ENCODE measurements at regions not wholly inside any gene's neighbourhood (a gene's known extent, or its start where the extent isn't known, plus 50 kb on each side); places are given as distances from the start of the nearest gene placed in this dataset.

DNA sequence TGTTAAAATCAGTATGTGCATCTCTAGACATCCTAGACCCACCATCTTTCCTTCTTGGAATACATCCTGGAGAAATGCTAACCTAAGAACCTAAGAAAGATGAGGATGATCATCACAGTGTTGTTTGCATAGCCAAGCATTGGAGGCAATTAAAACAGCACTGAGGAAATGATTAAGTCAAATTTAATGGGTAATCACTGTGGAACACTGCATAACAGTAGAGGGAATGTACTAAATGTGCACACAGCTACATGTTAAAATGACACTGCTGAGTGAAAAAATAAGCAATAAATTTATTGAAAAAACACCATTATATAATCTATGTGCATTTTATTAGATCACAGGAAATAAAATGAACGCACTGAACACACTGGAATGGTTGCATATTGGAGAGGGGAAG is 987.1 kb upstream of the SEL1L start:
- ATAC-seq: no peak
- Mint-ChIP-seq H3K9me3 (ENCODE audit: low read depth) (peaks cover 9% of the 10 kb centered on the region), H3K27me3 (no peaks in the 10 kb centered on the region), H3K4me3 (no peak overlapping the region), H3K27ac (no peak overlapping the region), H3K4me1 (no peaks in the 10 kb centered on the region), H3K36me3 (ENCODE audit: low read depth) (no peaks in the 10 kb centered on the region)
- ChIA-PET CTCF (no interaction called here), POLR2A (no interaction called here)
- intact Hi-C loops (cut with DNase I, micrococcal nuclease): no loop called here
- DNase-seq: no peak

DNA sequence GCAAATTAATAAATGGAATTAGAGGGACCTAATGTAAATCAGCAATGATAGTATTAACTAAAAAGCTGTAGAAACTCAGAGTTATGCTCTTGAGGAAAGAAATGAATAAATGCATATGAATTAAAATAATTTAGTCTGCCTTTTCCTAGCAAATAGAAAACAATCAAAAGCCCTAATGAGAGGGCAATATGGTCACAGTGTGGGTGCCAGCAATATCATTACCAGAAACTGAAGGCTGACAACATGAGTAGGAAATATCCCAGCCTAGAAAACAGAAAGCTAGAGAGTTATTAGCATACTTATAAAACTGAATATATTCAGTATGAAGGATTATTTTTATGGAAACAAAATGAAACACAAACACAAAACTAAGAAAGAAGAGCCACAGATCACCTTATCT is 987.5 kb upstream of the SEL1L start:
- ChIA-PET POLR2A (no interaction called here), CTCF (no interaction called here)
- no peak overlapping the region for H3K27ac Mint-ChIP-seq
- no peaks in the 10 kb centered on the region for H3K27me3 Mint-ChIP-seq
- H3K36me3 Mint-ChIP-seq (ENCODE audit: low read depth): no peaks in the 10 kb centered on the region
- no peak for DNase-seq
- no peak overlapping the region for H3K4me3 Mint-ChIP-seq
- ATAC-seq: no peak
- intact Hi-C loops (cut with DNase I, micrococcal nuclease): no loop called here
- H3K4me1 Mint-ChIP-seq: no peaks in the 10 kb centered on the region
- peaks cover 9% of the 10 kb centered on the region for H3K9me3 Mint-ChIP-seq (ENCODE audit: low read depth)

DNA sequence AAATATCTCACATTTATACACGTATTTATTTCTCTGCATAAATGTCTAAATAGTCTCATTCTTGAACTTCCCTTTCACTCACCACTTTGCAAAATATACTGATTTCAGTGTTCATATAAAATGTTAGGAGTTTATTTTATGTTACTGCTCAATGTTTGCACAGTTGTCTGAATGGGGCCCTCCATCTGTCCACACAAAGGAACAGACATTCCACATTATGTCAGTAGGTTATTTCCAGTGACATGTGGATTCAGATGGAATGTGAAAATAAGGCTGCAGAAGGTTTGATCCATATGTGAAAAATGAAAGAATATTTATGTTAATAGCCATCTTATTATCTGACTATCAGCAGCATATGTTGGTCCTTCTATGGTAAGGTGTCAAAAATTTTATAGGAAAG is 994.4 kb upstream of the SEL1L start:
- Mint-ChIP-seq H3K36me3 (ENCODE audit: low read depth) (no peaks in the 10 kb centered on the region), H3K4me1 (no peaks in the 10 kb centered on the region), H3K27ac (no peak overlapping the region), H3K4me3 (no peak overlapping the region), H3K9me3 (ENCODE audit: low read depth) (peaks cover 13% of the 10 kb centered on the region), H3K27me3 (no peaks in the 10 kb centered on the region)
- intact Hi-C loops (cut with DNase I, micrococcal nuclease): no loop called here
- ChIA-PET POLR2A (no interaction called here), CTCF (no interaction called here)
- no peak for DNase-seq
- ATAC-seq: no peak

DNA sequence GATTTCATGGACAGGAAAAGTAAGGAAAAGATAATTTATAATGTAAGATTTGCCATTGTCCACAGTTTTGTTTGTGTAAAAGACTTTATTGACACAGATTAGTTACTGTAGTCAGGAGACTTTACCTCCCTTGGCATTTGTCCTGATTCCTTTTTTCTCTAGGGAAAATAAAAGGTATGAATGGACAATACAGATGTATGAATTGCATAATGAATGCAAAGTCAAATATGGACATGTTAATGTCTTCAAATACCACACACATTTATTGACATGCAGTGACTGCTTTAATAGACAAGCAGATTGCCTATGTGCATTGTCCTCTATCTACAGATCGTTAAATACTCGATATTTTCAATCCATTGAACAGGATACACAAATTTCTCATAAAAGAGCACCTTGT is 999.7 kb upstream of the SEL1L start:
- intact Hi-C loops (cut with DNase I, micrococcal nuclease): no loop called here
- H3K36me3 Mint-ChIP-seq (ENCODE audit: low read depth): no peaks in the 10 kb centered on the region
- H3K4me3 Mint-ChIP-seq: no peak overlapping the region
- DNase-seq: no peak
- POLR2A ChIA-PET: no interaction called here
- H3K4me1 Mint-ChIP-seq: no peaks in the 10 kb centered on the region
- peaks cover 5% of the 10 kb centered on the region for H3K9me3 Mint-ChIP-seq (ENCODE audit: low read depth)
- H3K27ac Mint-ChIP-seq: no peak overlapping the region
- no peaks in the 10 kb centered on the region for H3K27me3 Mint-ChIP-seq
- ATAC-seq: no peak
- CTCF ChIA-PET: no interaction called here

DNA sequence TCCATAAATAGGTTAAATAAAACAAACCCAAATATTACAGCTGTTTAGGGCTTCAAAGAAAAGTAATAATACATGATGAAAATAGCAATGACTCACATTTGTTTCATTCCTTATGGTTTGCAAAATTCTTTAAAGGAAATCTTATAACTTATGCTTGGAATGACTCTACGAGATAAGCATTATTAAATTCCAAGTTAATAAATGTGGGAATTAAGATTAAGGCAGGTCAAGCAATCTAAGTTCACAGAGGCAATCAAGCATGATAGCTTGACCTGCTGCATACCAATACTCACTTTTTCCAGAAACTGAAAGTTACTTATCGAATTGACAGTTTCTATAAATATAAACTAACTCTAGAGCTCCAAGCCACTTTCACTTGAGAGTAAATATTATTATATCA is 1002.9 kb upstream of the SEL1L start:
- ChIA-PET CTCF (no interaction called here), POLR2A (no interaction called here)
- no peaks in the 10 kb centered on the region for H3K27me3 Mint-ChIP-seq
- ATAC-seq: no peak
- H3K9me3 Mint-ChIP-seq (ENCODE audit: low read depth): peaks cover 2% of the 10 kb centered on the region
- H3K4me1 Mint-ChIP-seq: no peaks in the 10 kb centered on the region
- H3K4me3 Mint-ChIP-seq: no peak overlapping the region
- no peaks in the 10 kb centered on the region for H3K36me3 Mint-ChIP-seq (ENCODE audit: low read depth)
- H3K27ac Mint-ChIP-seq: no peak overlapping the region
- intact Hi-C loops (cut with DNase I, micrococcal nuclease): no loop called here
- DNase-seq: no peak

DNA sequence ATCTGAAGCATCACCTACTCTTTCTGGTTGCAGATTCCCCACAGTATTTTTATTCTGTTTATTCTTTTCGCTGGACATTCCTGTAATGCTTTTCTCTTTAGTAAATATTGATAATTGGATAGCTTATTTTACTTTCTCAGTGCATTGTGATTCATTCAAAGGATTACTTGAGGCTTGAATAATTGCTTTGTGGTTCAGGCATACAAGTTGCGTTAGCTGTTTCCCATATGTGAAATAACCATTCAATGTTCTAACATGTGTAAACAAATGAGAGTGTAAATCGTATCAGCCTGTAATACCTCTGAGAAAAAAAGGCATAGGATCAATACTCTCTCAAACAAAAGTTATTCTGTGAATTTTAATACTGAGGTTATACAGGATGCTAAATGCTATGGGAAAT is 1004.2 kb upstream of the SEL1L start:
- no peak for ATAC-seq
- ChIA-PET POLR2A (no interaction called here), CTCF (no interaction called here)
- DNase-seq: no peak
- Mint-ChIP-seq H3K36me3 (ENCODE audit: low read depth) (no peaks in the 10 kb centered on the region), H3K9me3 (ENCODE audit: low read depth) (peaks cover 2% of the 10 kb centered on the region), H3K27ac (no peak overlapping the region), H3K4me1 (no peaks in the 10 kb centered on the region), H3K27me3 (no peaks in the 10 kb centered on the region), H3K4me3 (no peak overlapping the region)
- intact Hi-C loops (cut with DNase I, micrococcal nuclease): no loop called here

DNA sequence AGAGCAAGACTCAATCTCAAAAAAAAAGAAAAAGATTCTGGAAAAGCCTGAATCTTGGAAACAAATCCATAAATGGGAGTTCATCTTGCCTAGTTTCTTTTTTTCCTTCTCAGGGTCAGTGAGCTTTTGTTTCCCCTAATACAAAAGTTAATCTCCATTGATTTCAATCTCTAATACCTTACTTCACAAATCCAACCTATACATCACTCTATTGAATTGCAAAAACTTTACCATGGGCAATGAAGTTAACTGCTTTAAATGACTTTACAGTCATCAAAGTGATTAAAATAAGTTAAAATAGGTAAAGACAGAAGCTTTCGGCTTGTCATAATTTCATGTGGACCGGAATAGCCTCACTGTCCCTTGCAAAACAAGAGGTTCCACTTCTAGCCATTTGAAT is 1012.7 kb upstream of the SEL1L start:
- Mint-ChIP-seq H3K4me1 (no peaks in the 10 kb centered on the region), H3K36me3 (ENCODE audit: low read depth) (no peaks in the 10 kb centered on the region), H3K9me3 (ENCODE audit: low read depth) (peaks cover 5% of the 10 kb centered on the region), H3K27me3 (no peaks in the 10 kb centered on the region), H3K4me3 (no peak overlapping the region), H3K27ac (no peak overlapping the region)
- ATAC-seq (no peak), DNase-seq (no peak)
- CTCF ChIA-PET: interaction anchor here (0.6 kb wide), 1 partner anchor 48 kb away, joined by 3 read pairs; no protein-coding TSS in a partner anchor
- intact Hi-C loops (cut with DNase I, micrococcal nuclease): no loop called here
- POLR2A ChIA-PET: no interaction called here

DNA sequence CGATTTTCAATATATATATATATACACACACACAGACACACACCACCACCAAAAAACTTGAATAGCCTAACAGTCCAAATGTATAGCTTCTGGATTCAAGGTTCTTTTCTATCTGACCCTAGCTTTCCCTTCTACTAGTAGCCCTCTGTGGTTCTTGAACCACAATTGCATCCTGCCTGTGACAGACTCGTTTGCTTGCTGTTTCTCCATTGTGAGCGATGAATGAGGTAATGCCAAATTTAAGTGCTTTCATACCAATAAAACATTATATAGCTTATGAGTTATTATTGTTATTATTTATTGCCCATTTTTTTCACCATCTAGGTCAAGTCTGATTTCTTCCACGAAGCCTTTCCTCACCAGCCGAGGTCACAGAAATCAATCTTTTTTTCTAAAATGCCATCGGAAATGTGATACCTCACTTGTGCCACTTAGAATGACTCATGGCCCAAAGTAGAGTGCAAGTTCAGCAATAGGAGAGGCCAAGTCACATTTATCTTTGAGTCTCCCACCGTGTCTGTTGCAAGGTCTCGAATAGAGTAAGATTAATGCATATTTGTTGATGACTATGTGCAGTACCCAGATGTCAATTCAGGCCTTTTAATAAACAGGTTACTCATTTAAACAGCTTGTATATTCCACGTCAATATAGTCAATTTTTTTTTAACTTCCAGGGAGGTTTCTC is 1015.8 kb upstream of the SEL1L start:
- intact Hi-C loops (cut with DNase I, micrococcal nuclease): no loop called here
- H3K27me3 Mint-ChIP-seq: no peaks in the 10 kb centered on the region
- peaks cover 8% of the 10 kb centered on the region for H3K9me3 Mint-ChIP-seq (ENCODE audit: low read depth)
- no peak overlapping the region for H3K27ac Mint-ChIP-seq
- CTCF ChIA-PET: no interaction called here
- H3K4me3 Mint-ChIP-seq: no peak overlapping the region
- DNase-seq: no peak
- no peak for ATAC-seq
- no peaks in the 10 kb centered on the region for H3K4me1 Mint-ChIP-seq
- H3K36me3 Mint-ChIP-seq (ENCODE audit: low read depth): no peaks in the 10 kb centered on the region
- POLR2A ChIA-PET: no interaction called here

DNA sequence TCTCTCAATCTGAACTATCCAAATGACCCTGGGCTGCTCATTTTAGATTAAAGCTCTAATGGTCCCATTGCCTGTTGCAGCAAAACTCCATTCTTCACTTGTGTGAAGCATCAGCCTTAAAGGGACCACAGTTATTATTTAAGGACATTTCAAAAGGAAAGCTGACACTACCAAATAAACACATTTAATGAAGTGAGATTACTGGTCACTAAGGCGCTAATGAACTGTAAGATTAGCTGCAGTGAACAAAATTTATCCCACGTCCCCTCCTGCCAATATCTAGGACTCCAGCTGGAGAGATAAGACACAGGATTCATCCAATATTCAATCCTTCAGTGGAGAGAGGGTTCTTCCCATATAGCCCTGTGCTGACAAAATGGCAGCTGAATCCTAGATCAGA is 1029.2 kb upstream of the SEL1L start:
- intact Hi-C loops (cut with DNase I, micrococcal nuclease): no loop called here
- DNase-seq (no peak), ATAC-seq (no peak)
- ChIA-PET POLR2A (no interaction called here), CTCF (no interaction called here)
- Mint-ChIP-seq H3K27ac (no peak overlapping the region), H3K4me1 (no peaks in the 10 kb centered on the region), H3K27me3 (no peaks in the 10 kb centered on the region), H3K36me3 (ENCODE audit: low read depth) (no peaks in the 10 kb centered on the region), H3K4me3 (no peak overlapping the region), H3K9me3 (ENCODE audit: low read depth) (peaks cover 15% of the 10 kb centered on the region)

DNA sequence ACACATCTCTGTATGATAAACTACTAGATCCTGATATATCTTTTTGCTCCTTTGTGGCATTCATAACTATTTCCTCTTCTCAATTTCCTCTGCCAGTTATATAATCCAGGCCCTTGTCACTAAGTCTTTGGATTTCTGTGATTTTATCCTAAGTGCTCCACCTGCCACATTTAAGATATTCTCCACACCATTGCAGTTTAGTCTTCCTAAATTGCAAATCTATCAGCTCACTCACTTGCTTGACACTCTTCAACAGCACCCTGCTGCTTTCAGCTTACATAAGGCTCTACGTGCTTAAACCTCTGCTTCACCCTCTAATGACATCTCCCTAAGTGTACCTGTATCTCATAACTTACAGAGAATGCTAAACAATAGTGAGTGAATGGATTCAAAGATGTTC is 1032.2 kb upstream of the SEL1L start:
- ATAC-seq (no peak), DNase-seq (no peak)
- intact Hi-C loops (cut with DNase I, micrococcal nuclease): no loop called here
- ChIA-PET CTCF (no interaction called here), POLR2A (no interaction called here)
- no peaks in the 10 kb centered on the region for H3K36me3 Mint-ChIP-seq (ENCODE audit: low read depth)
- no peak overlapping the region for H3K4me3 Mint-ChIP-seq
- H3K27me3 Mint-ChIP-seq: no peaks in the 10 kb centered on the region
- H3K9me3 Mint-ChIP-seq (ENCODE audit: low read depth): peaks cover 17% of the 10 kb centered on the region
- no peaks in the 10 kb centered on the region for H3K4me1 Mint-ChIP-seq
- no peak overlapping the region for H3K27ac Mint-ChIP-seq

DNA sequence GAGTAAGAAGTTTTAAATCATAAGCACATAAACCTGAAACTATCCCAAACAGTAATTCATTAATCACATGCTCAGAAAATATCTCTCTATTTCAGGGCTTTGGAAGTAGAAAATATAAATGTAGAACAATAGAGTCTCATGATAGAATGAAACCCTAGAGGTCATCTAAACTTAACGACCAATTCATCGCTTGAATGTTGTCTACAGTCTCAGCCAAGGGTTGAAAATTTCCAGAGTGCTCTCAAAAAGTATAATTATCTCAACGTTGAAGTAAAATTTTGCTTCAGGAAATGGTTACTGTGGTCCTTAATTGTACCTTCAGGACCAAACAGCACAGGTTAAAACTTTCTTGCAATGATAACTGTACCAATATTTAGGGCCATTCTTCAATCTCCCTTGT is 1053.6 kb upstream of the SEL1L start:
- DNase-seq (no peak), ATAC-seq (no peak)
- H3K9me3 Mint-ChIP-seq (ENCODE audit: low read depth): peaks cover 3% of the 10 kb centered on the region
- POLR2A ChIA-PET: no interaction called here
- H3K36me3 Mint-ChIP-seq (ENCODE audit: low read depth): no peaks in the 10 kb centered on the region
- H3K27ac Mint-ChIP-seq: no peak overlapping the region
- intact Hi-C loops (cut with DNase I, micrococcal nuclease): no loop called here
- H3K4me3 Mint-ChIP-seq: no peak overlapping the region
- H3K27me3 Mint-ChIP-seq: no peaks in the 10 kb centered on the region
- CTCF ChIA-PET: no interaction called here
- H3K4me1 Mint-ChIP-seq: no peaks in the 10 kb centered on the region

DNA sequence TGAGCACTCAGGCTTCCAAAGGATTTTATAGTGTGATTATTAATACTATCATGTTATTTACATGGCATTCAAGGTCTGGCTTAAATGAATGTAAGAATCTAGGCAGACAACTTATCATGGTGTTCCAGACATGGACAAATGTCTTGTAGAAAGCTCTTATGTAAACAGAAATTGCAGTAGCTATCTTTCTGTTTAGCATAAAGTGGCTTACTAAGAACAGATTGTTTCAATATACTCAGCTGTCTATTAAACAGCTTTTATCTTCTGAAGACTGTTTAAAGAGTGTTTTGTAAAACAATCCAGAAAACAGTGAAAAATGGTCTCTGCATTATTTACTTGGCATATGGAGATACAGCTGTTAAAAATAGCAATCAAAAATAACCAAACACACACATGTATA is 1061.8 kb upstream of the SEL1L start:
- ATAC-seq: no peak
- Mint-ChIP-seq H3K4me3 (no peak overlapping the region), H3K4me1 (no peaks in the 10 kb centered on the region), H3K9me3 (ENCODE audit: low read depth) (peaks cover 7% of the 10 kb centered on the region), H3K36me3 (ENCODE audit: low read depth) (no peaks in the 10 kb centered on the region), H3K27me3 (no peaks in the 10 kb centered on the region), H3K27ac (no peak overlapping the region)
- intact Hi-C loops (cut with DNase I, micrococcal nuclease): no loop called here
- CTCF ChIA-PET: interaction anchor here (0.6 kb wide), 1 partner anchor 705 kb away, joined by 3 read pairs; no protein-coding TSS in a partner anchor
- no peak for DNase-seq
- POLR2A ChIA-PET: no interaction called here

DNA sequence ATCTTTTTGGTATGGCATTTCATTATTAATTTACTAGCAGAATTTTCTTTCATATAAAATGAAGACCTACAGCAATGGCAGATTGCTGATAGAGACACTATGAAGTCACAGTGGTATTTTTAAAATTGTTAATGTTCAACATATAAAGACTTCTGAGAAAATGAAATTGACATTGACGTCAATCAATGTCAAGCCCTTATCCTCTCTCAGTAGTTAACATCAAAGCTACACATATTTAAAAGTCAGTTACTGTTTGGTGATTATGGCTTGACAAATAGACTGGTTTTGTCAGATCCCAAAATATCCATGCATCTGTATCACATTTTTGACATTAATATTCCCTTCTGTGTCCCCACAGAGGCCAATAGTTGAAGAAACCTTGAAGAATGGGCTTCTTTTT is 1069.1 kb upstream of the SEL1L start:
- CTCF ChIA-PET: no interaction called here
- Mint-ChIP-seq H3K27me3 (no peaks in the 10 kb centered on the region), H3K9me3 (ENCODE audit: low read depth) (peaks cover 9% of the 10 kb centered on the region), H3K4me1 (no peaks in the 10 kb centered on the region), H3K4me3 (no peak overlapping the region), H3K27ac (no peak overlapping the region), H3K36me3 (ENCODE audit: low read depth) (no peaks in the 10 kb centered on the region)
- POLR2A ChIA-PET: no interaction called here
- intact Hi-C loops (cut with DNase I, micrococcal nuclease): no loop called here
- DNase-seq: no peak
- no peak for ATAC-seq
